ENCODE measurements at regions not wholly inside any gene's neighbourhood (a gene's known extent, or its start where the extent isn't known, plus 50 kb on each side); places are given as distances from the start of the nearest gene placed in this dataset.

DNA sequence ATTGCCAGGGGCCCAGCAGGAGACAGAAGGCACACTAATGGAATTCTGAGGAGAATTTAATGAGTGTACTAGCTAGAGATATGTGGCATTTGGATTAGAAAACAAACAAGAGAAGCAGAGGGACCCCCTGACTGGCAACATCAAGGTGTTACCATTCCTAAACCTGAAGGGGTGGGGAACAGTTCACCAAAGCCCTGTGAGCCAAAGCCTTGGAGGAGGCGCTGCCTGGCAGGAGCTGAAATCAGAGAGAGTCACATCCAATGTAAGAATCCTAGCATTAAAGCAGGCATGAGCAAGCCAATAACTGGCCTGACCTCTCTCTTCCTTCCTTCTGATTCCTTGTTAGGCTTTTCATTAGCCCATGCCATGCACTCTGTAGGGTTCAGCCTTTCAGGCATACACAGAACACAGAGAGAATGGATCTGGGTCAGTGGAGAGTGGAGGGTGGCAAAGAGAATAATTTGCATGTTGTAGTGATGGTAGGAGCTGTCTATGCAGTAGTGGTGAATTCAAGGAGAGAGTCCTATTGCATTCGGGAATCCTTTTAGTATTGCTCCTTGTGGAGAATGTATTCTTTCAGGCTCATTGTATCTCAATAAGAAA, 367.2 kb upstream of the MAN1A1 start:
- no peak overlapping the region for H3K4me2 ChIP-seq (ENCODE audit: control insufficient read depth, extremely low read depth, insufficient read depth, low read depth, low read length)
- FAIRE-seq (no peak), DNase-seq (ENCODE audit: low read depth, low spot score) (no peak)
- TF ChIP-seq, protein P1, sequence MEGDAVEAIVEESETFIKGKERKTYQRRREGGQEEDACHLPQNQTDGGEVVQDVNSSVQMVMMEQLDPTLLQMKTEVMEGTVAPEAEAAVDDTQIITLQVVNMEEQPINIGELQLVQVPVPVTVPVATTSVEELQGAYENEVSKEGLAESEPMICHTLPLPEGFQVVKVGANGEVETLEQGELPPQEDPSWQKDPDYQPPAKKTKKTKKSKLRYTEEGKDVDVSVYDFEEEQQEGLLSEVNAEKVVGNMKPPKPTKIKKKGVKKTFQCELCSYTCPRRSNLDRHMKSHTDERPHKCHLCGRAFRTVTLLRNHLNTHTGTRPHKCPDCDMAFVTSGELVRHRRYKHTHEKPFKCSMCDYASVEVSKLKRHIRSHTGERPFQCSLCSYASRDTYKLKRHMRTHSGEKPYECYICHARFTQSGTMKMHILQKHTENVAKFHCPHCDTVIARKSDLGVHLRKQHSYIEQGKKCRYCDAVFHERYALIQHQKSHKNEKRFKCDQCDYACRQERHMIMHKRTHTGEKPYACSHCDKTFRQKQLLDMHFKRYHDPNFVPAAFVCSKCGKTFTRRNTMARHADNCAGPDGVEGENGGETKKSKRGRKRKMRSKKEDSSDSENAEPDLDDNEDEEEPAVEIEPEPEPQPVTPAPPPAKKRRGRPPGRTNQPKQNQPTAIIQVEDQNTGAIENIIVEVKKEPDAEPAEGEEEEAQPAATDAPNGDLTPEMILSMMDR (optimal IDR thresholded peaks at IDR 0.05 in 1 of 3, IDR thresholded peaks at IDR 0.05 in 1 of 3, conservative IDR thresholded peaks at IDR 0.05 in 1 of 3; ENCODE audit: extremely low read depth in 1 of 3, insufficient read depth in 2 of 3, low read length in 3 of 3): no peak
- no peak for TF ChIP-seq EZH2 (IDR thresholded peaks at IDR 0.05; ENCODE audit: low read length)
- no peaks in the 10 kb centered on the region for H3K79me2 ChIP-seq (ENCODE audit: control insufficient read depth, insufficient read depth, low read length)
- H3K9me3 ChIP-seq (ENCODE audit: control insufficient read depth, low read depth, low read length): no peaks in the 10 kb centered on the region
- H3K4me3 ChIP-seq (ENCODE audit: control insufficient read depth in 2 of 3, extremely low read depth in 1 of 3, insufficient read depth in 2 of 3, low read depth in 1 of 3, low read length in 3 of 3): no peak overlapping the region
- no peaks in the 10 kb centered on the region for H3K27me3 ChIP-seq (ENCODE audit: control insufficient read depth, extremely low read depth, insufficient read depth, low read length)
- no peaks in the 10 kb centered on the region for H3K9me1 ChIP-seq (ENCODE audit: control insufficient read depth, extremely low read depth, insufficient read depth, low read length)
- dilution Hi-C loops (cut with MboI; ENCODE audit: extremely low pct_ligation_motif_present, low sequenced_read_pairs): no loop called here
- no peak overlapping the region for H2AFZ ChIP-seq (ENCODE audit: control insufficient read depth, low read length)
- no peak overlapping the region for H3K27ac ChIP-seq (ENCODE audit: control insufficient read depth, insufficient read depth, low read length)
- peaks cover 14% of the 10 kb centered on the region for H3K4me1 ChIP-seq (ENCODE audit: control insufficient read depth, extremely low read depth, insufficient read depth, low read length)
- H3K9ac ChIP-seq (ENCODE audit: control insufficient read depth, extremely low read depth, insufficient read depth, low read length): no peak overlapping the region
- H3K36me3 ChIP-seq (ENCODE audit: control insufficient read depth in 2 of 2, extremely low read depth in 1 of 2, insufficient read depth in 2 of 2, low read length in 2 of 2): no peaks in the 10 kb centered on the region
- H4K20me1 ChIP-seq (ENCODE audit: control insufficient read depth, extremely low read depth, insufficient read depth, low read length): no peaks in the 10 kb centered on the region

DNA sequence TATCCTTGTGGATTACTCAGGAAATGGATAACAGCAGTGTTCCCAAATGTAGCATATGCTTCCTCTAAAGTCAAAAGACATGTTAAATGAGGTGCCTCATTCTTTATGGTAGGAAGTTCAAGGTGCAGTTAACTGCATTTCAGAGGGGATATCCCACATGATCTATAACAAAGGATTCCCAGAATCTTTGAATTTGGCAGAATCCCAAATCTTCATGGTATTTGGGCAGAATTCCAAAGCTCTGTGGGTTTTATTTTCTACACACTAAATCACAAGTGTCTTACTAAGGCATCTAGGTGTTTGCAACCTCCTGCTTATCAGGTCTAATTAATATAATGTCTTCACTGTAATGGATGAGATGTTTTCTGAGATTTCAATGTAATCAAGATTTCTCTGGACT, 364.3 kb upstream of the MAN1A1 start:
- Histone ChIP-seq H3K4me3 (ENCODE audit: control insufficient read depth in 2 of 3, extremely low read depth in 1 of 3, insufficient read depth in 2 of 3, low read depth in 1 of 3, low read length in 3 of 3) (no peak overlapping the region), H3K27me3 (ENCODE audit: control insufficient read depth, extremely low read depth, insufficient read depth, low read length) (no peaks in the 10 kb centered on the region), H3K79me2 (ENCODE audit: control insufficient read depth, insufficient read depth, low read length) (no peaks in the 10 kb centered on the region), H2AFZ (ENCODE audit: control insufficient read depth, low read length) (no peak overlapping the region), H3K9me1 (ENCODE audit: control insufficient read depth, extremely low read depth, insufficient read depth, low read length) (no peaks in the 10 kb centered on the region), H3K4me1 (ENCODE audit: control insufficient read depth, extremely low read depth, insufficient read depth, low read length) (peaks cover 14% of the 10 kb centered on the region), H3K9me3 (ENCODE audit: control insufficient read depth, low read depth, low read length) (no peaks in the 10 kb centered on the region), H3K9ac (ENCODE audit: control insufficient read depth, extremely low read depth, insufficient read depth, low read length) (no peak overlapping the region), H3K36me3 (ENCODE audit: control insufficient read depth in 2 of 2, extremely low read depth in 1 of 2, insufficient read depth in 2 of 2, low read length in 2 of 2) (no peaks in the 10 kb centered on the region), H4K20me1 (ENCODE audit: control insufficient read depth, extremely low read depth, insufficient read depth, low read length) (no peaks in the 10 kb centered on the region), H3K27ac (ENCODE audit: control insufficient read depth, insufficient read depth, low read length) (no peak overlapping the region), H3K4me2 (ENCODE audit: control insufficient read depth, extremely low read depth, insufficient read depth, low read depth, low read length) (no peak overlapping the region)
- no peak for FAIRE-seq
- no peak for DNase-seq (ENCODE audit: low read depth, low spot score)
- no peak for TF ChIP-seq EZH2 (IDR thresholded peaks at IDR 0.05; ENCODE audit: low read length)
- TF ChIP-seq, protein P1 (optimal IDR thresholded peaks at IDR 0.05 in 1 of 3, IDR thresholded peaks at IDR 0.05 in 1 of 3, conservative IDR thresholded peaks at IDR 0.05 in 1 of 3; ENCODE audit: extremely low read depth in 1 of 3, insufficient read depth in 2 of 3, low read length in 3 of 3): no peak
- dilution Hi-C loops (cut with MboI; ENCODE audit: extremely low pct_ligation_motif_present, low sequenced_read_pairs): no loop called here

All from keratinocyte (primary cell).